RCC 7860 (cell line): ENCODE measurements at regions not wholly inside any gene's neighbourhood (a gene's known extent, or its start where the extent isn't known, plus 50 kb on each side); places are given as distances from the start of the nearest gene placed in this dataset.
"Not testable (repeated sequence)": the region's sequence is repeated elsewhere in the genome, so short reads cannot be mapped to it uniquely, and the experiment has no call there.

Source experiments
- DNase-seq: peaks from one replicate; pipeline ENCODE4 v3.0.0-alpha.2; 2015; ENCODE audit warnings: low spot score
- FAIRE-seq: peaks from 2 replicates; lab custom pipeline; 2012; peaks lifted over from hg19 to GRCh38; lab: Jason Lieb, UNC

DNA sequence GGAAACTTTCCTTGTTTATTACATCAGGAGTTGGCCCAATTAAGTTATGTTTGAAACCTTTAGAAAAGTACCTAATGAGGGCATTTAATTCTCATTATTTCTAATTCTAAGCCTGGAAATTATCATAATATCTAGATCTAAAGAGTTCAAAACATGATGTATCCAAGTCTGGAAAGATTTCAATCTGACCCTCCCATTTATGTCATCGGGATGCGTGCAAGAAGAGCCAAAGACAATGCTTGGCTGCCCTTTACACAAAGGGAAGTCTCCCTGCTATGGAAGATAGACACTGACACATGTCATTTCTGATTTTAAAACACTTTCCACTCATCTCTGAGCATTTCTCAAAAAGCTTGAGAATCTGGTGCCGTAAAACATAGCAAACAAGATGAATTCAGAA lies 222.4 kb downstream of the ANTXR2 start:
- FAIRE-seq (no peak), DNase-seq (no peak)

DNA sequence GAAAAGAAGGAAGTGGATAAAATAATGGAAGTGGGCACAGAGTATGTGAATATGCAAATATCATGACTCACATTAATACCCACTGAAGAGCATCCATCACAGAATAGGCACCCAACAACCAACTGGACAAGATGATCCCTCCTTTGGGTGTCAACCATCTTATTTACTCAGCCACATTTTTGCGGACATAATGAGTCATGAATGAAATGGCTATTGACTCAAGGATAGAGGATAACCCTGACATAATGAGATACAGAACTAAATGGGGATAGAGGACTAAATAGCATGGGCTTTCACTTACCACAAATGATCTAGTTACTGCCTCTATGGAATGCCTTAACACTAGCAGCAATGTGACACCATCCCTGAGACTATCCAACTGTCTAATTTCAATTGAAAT lies 224.7 kb downstream of the ANTXR2 start:
- no peak for FAIRE-seq

DNA sequence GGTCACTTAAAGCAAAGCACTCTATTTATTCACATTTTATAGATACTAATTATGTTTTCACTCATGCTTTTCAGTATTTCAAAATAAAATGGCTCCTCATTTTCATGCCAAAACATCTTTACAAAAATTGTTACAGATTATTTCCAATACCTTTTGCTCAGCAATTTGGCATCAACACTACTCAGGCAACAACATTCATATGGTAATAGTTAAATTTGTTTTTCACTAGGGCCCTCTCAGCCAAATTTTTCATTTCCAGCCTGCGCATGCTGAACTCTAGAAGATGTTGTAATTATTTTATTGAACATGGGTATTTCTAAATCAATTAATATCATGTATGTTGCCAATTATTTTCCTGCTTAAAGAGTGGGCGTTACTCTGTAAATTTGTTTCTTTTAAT lies 225.6 kb downstream of the ANTXR2 start:
- FAIRE-seq (no peak), DNase-seq (no peak)

More for the DNA sequence above, 224.7 kb downstream of the ANTXR2 start:
- DNase-seq = no peak

DNA sequence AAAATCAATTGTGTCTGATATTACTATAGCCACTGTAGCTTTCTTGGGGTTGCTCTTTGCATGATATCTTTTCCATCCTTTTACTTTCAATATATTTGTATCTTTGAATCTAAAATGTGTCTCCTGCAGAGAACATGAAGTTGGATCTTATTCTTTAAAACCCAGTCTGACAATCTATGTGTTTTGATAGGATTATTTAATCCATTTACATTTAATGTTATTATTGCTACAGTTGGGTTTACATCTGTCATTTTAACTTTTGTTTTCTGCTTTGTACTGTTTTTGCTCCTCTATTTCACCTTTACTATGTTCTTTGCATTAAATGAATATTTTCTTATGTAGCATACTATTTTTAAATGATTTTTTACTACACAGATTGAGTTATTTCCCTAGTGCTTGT lies 230.9 kb downstream of the ANTXR2 start:
- DNase-seq (no peak), FAIRE-seq (no peak)

DNA sequence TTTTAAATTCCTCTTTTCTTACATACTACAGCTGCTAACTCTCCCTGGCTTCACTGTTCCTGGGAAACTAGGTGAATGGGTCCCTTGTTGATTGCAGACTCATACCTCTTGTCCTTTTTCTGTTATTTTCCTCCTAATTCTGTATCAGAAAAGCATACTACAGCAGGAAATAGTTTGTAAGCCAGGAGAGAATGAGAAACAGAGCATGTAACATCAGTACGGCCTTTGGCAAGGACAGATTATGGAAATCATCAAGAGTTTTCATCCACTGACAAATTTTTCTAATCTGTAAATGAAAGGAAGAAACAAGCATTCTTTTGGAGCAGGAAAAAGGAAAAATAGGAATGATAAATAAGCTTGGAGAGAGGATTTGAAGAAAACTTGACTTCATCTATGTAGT lies 239.2 kb downstream of the ANTXR2 start:
- FAIRE-seq (no peak), DNase-seq (no peak)

DNA sequence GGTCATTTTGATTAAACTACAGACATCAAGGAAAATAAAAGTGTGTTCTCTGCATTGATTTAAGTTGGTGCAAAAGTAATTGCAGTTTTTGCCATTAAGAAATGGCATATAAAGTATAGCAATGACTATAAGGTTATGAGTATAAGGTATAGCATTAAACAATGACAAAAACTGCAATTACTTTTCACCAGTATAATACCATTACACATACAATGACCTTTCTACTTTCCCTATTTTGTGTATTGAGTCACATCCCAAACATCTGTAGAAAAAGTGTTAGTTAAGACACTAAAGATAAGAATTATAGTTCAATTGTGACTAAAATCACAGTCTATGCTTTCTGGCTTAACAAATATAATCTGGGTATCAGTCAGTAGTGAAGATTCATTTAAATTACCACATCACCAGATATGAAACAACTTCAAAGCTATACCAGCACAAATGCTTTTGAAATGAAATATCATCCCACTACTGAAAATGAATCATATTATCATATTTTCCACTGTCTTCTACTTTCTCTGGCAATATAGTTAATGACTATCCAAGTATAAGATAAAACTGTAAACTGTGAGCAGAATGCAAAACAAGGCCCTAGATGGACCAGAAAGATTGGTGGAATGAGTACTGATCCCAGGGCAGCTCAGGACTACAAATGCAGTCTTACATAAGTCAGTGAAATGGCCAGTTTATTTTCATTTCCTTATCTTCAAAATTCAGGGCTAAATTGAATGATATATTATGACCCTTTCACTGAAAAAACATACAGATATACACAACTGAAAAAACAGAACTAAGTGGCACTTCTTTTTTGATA lies 241.1 kb downstream of the ANTXR2 start:
- FAIRE-seq = no peak
- DNase-seq = no peak

DNA sequence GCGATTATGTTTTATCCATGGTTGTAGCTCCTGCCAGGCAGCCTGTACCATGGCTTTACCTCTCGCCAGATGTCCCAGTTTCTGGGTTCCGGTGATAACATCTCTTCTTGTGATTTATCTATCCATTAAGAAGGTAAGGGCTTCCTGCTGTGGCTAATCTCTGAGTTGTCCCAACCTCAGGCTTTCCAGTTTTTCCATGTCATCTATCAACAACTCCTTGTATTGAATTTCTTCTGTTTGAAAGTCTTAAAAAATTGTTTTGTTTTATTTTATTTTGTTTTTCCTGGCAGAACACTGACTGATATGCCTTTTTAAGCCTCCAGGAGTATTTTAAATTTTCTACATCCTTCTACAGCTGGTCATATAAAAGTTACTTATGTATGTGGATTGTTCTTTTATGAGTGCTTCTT lies 241.9 kb downstream of the ANTXR2 start:
- FAIRE-seq (no peak), DNase-seq (no peak)

DNA sequence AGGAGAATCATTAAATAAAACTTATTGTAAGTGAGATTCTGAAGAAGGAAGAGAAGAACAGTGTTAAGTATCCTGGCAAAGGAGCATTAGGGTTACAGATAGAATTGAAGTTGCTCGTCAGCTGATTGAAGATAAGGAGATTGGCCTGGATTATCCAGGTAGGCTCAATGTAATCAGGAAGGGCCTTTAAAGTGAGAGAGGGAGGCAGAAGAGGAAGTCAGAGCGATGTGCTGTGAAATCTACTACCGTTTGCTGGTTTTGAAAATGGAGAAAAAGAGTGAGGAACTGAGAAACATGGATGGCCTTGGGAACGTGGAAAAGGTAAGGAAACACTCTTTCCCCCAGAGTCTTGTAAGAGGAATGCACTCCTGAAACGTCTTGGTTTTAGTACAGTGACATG lies 245.7 kb downstream of the ANTXR2 start:
- no peak for FAIRE-seq

DNA sequence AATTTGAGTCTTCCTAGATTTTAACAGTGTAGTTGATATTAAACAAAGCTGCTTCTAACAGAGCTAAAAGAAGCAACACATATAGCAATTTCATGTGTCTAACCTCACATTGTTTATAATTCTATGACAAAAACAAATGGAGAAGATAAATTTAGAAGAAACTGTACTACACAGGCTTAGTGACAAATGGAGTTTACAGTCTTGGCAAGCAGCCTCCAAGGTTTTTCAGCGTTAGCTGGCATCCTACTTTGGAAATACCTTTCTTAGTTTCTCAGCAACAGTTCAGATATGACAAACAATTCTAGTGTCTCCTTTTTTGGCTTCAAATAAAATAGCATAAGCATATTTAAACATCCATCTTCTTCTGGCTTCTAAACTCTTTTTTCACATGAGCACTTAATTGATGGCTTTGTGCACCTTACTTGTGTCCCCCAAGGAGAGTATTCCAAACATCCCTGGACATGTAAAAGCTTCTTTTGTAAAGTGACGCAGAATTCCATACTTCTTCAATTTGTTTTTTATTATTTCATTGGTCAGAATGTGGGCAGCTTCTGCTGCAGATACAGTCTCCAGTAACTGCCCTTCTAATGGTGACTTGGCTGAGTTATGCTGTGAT lies 249.8 kb downstream of the ANTXR2 start:
- no peak for DNase-seq

More for the DNA sequence above, 245.7 kb downstream of the ANTXR2 start:
- no peak for DNase-seq

DNA sequence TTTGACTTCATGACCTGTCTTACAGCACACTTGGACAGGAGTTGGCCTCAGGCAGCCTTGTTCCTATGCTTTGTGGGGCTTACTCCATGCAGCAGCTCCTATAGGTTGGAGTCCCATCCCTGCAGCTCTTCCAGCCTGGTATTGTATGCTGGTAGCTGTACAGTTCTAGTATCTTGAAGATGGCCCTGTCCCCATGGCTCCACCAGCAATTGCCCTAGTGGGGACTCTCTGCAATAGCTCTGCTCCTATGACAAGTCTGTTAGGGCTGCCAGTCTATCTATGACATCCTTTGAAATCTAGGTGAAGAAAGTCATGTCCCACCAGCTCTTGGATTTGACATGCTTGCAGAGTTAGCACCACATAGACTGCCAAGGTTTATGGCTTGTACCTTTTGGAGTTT lies 252.6 kb downstream of the ANTXR2 start:
- DNase-seq (no peak), FAIRE-seq (no peak)

More for the DNA sequence above, 249.8 kb downstream of the ANTXR2 start:
- FAIRE-seq = no peak

DNA sequence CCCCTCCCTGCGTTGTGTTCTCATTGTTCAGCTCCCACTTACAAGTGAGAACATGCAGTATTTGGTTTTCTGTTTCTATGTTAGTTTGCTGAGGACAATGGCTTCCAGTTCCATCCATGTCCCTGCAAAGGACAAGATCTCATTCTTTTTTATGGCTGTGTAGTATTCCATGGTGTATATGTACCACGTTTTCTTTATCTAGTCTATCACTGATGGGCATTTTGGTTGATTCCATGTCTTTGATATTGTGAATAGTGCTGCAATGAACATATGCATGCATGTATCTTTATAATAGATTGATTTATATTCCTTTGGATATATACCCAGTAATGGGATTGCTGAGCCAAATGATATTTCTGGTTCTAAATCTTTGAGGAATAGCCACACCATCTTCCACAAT lies 265.1 kb downstream of the ANTXR2 start:
- not testable (repeated sequence) for DNase-seq, FAIRE-seq

DNA sequence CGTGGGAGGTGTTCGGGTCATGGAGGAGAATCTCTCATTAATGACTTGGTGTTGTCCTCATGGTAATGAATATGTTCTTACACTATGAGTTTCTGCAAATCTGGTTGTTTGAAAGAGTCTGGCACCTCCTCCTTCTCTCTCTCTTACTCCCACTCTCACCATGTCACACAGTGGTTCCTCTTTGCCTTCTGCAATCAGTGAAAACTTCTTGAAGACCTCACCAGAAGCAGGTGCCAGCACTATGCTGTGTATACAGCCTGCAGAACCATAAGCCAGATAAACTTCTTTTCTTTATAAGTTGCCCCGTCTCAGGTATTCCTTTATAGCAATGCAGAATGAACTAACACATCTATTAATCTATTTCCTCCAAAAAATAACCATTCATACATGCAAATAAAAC lies 275.0 kb downstream of the ANTXR2 start:
- FAIRE-seq (no peak), DNase-seq (no peak)

DNA sequence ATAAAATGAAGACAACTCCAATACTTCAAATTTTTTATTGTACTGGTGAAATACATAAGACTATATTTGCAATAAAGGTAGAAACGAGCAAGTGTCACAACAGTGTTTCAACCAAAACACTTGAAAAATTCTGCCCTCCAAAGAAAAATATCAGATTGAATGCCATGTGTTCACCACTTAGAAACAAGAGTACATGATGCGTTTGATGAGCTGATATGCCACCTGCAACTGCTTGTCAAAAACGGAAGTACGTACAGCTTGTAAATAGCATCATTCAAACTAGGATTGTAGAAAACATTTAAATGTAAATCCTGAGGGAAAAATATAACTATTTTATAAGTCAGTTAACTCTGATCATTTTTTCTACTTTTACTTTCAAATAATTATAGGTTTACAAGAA lies 276.1 kb downstream of the ANTXR2 start:
- no peak for FAIRE-seq

DNA sequence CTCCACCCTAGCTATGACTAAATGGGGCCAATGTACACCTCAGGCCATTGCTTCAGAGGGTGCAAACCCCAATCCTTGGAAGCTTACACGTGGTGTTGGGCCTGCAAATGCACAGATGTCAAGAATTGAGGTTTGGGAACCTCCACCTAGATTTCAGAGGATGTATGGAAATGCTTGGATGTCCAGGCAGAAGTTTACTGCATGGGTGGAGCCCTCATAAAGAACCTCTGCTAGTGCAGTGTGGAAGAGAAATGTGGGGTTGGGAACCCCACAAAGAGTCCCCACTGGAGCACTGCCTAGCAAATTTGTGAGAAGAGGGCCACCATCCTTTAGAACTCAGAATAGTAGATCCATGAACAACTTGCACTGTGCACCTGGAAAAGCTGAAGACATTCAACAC lies 284.1 kb downstream of the ANTXR2 start:
- FAIRE-seq = no peak
- no peak for DNase-seq

More for the DNA sequence above, 276.1 kb downstream of the ANTXR2 start:
- no peak for DNase-seq

DNA sequence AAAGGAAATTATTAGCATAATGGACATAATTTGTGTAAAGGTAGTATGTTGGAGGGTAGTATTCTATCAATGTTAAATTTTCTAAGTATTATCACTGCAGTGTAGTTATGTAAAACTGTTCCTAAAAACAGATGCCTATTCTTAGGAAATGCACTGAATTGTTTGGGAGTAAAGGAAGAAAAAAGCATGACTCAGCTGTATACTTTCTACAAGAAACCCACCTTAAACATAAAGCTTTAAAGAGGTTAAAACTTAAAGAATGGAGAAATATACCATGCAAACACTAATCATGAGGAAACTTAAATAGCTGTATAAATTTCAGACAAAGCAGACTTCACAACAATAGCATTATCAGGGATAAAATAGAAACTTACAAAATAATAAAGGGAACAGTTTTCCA lies 292.9 kb downstream of the ANTXR2 start:
- no peak for DNase-seq
- FAIRE-seq = no peak

DNA sequence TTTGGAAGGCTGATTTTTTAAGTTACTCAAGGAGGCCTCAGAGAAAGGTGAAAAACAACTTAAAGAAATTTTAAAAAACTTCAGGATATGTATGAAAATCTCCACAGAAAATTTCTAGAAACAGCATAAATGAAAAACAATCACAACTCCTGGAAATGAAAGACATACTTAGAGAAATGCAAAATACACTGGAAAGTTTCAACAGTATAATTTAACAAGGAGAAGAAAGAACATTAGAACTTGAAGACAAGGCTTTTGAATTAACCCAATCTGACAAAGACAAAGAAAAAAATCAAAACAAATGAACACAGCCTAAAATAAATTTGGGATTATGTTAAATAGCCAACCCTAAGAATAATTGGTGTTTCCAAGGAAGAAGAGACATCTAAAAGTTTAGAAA lies 300.5 kb downstream of the ANTXR2 start:
- DNase-seq (no peak), FAIRE-seq (no peak)

DNA sequence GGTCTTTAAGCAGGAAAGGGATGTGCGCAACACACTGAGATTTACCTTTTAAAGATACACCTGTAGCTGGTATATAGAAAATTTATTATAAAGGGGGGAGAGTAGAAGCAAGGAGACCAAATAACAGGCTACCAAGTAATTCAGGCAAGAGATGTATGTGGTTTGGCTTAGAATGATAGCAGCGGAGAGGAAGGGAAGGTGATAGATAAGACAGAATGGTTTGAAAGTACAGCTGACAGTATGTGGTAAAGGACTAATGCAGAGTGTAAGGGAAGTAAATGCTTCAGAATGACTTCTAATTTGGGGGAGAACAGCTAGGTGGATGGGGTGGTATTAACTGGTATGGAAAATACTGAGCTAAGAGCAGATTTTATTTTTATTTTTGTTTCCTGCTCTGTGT lies 308.9 kb downstream of the ANTXR2 start:
- DNase-seq (no peak), FAIRE-seq (no peak)

DNA sequence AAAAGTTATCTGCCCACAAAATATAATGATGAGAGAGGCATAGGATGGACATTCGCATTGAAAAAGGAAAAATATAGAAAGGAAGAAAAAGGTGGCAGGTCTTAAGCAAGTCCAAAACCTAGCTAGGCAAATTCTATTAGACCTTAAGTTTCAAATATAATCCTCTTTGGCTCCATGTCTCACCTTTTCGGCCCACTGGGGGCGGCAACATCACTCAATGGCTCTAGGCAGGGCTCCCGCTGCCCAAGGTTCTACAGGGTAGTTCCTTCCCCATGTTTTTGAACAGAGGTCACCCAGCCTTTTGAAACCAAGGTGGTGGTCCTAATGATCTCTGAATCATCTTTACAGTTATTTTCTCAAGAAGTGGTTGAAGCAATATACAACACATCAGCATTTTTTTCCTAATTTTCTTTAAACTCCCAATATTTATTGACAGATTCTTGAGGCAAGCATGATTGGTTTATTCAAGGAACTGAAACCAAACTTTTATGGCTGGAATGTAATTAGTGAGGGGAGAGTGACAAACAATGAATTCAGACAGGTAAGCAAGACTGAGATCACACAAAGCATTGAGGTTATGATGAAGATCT lies 309.4 kb downstream of the ANTXR2 start:
- DNase-seq (no peak), FAIRE-seq (no peak)

DNA sequence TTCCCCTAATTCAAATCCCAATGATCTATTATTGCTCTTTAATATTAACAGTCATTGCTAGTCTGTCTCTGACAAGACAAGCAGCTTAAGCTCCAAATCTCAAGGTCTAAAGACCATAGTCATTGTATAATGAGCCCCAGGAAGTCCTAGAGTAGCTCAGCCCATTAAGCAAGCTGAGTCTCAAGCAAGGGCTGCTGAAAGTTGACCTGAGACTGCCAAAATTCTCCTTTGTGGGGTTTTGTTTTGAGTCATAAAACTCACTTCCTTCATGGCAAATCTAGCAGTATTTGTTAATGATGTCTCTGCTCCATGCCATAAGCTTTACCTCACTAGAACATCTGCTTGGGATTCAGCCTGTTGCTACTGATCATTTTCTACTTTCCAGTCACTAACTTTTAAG lies 313.2 kb downstream of the ANTXR2 start:
- FAIRE-seq (no peak), DNase-seq (no peak)

DNA sequence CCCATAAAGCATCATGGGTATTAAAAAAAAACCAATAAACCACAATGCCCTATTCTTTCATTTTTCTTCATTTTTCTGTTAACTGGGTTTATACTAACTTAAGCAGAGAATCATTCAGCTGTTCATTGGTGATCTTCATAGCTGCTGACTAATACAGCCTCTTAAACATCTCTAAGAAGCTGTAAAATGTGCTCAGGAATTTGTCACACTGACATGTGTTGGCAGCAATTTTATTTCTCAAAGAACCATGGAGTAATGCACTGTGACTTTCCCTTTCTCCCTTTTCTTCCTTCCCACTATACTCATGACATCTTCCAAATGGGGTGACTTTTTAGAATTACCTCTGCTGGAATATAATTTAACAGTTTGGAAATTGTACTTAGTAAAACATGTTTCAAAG lies 315.4 kb downstream of the ANTXR2 start:
- no peak for FAIRE-seq
- no peak for DNase-seq

DNA sequence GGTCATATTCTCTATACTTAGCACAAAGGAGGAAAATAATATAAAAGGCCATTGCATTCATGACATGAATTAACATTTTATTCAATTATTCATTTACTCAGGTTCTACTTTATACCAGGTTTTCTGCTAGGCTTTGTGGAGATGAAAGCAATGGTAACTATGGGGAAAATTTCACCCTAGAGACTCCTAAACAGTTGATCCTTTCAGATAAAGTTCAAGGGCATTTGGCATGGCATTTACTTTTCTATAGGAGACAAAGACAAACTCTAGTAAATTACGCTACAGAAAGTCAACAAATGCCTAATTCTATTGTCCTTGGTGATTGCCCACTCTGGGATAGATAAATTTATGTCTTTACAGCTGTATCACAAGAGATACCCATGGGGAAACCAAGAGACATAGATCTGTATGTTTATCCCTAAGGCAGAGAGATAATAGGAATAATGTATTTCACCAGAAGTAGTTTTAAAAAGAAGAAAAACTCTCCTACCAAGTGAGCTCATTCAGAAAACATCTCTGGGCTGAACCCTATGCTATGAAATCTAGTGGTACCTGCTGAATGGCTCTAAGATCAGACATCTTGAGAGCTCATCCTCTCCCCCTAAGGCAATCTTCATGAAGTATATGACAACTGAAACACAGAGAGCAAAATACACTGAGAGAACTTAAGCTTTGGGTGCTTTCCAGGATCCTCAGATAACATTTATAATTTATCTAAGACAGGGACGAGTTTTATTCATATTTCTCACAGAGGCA lies 316.7 kb downstream of the ANTXR2 start:
- FAIRE-seq = no peak
- DNase-seq = no peak
